Uterus (tissue), 3 donors: ENCODE measurements at regions not wholly inside any gene's neighbourhood (a gene's known extent, or its start where the extent isn't known, plus 50 kb on each side); places are given as distances from the start of the nearest gene placed in this dataset.
"Not testable (repeated sequence)": the region's sequence is repeated elsewhere in the genome, so short reads cannot be mapped to it uniquely, and the experiment has no call there.

Source experiments
- DNase-seq, 2 donors: peaks; one replicate each; pipeline ENCODE4 v3.0.0-alpha.2; 2019 to 2020
- H3K27ac ChIP-seq, 2 donors: fragments of 200-600 bp; sonication (generic); 1 replicate in 1 of 2; 2 replicates in 1 of 2; pipeline ENCODE4 v1.5.1; 2016 to 2018
- H3K27me3 ChIP-seq, 2 donors: fragments of 200-600 bp; sonication (generic); one replicate each; pipeline ENCODE4 v1.5.1; 2018 to 2019; ENCODE audit warnings: control low read depth in 1 of 2
- H3K36me3 ChIP-seq, 2 donors: fragments of 200-600 bp; sonication (generic); one replicate each; pipeline ENCODE4 v1.5.1; 2019; ENCODE audit warnings: control low read depth in 1 of 2
- H3K4me1 ChIP-seq, 2 donors: fragments of 200-600 bp; sonication (generic); one replicate each; pipeline ENCODE4 v1.5.1; 2018 to 2019; ENCODE audit warnings: control low read depth in 1 of 2
- H3K4me3 ChIP-seq, 2 donors: fragments of 200-600 bp; sonication (generic); 1 replicate in 1 of 2; 2 replicates in 1 of 2; pipeline ENCODE4 v1.5.1; 2018 to 2019; ENCODE audit warnings: mild to moderate bottlenecking in 1 of 2
- H3K9me3 ChIP-seq, 2 donors: fragments of 200-600 bp; sonication (generic); one replicate each; pipeline ENCODE4 v1.5.1; 2019; ENCODE audit warnings: control low read depth in 1 of 2
- CTCF ChIP-seq, 4 experiments: fragments of 200-600 bp in 2 of 4; fragments of 450-650 bp in 2 of 4; sonication (generic) in 2 of 4; IDR thresholded peaks; one replicate each; pipeline ENCODE4 v1.5.1; 2016 to 2019; ENCODE audit warnings: antibody characterized with exemption in 4 of 4, mild to moderate bottlenecking in 2 of 4, moderate library complexity in 1 of 4
- POLR2A ChIP-seq, 2 donors: fragments of 450-650 bp; IDR thresholded peaks; one replicate each; pipeline ENCODE4 v1.6.1; 2016; ENCODE audit warnings: antibody characterized with exemption in 2 of 2, mild to moderate bottlenecking in 1 of 2, moderate library complexity in 1 of 2
- intact Hi-C: fragments of 100-400 bp; cut with DNase I; formaldehyde crosslinking; loops from one replicate; pipeline ENCODE4 v1.15.1; 2023; ENCODE audit warnings: low total_unique reads
- donor health status: DM: yes; HTN: yes; CAD: no.

GRCh38 chr12:97643924-97644323, 181.3 kb downstream of the RMST start:
- no peaks in the 10 kb centered on the region for H3K9me3 ChIP-seq
- no peak overlapping the region for H3K27ac ChIP-seq
- H3K4me1 ChIP-seq: no peaks in the 10 kb centered on the region
- intact Hi-C loops: no loop called here
- no peaks in the 10 kb centered on the region for H3K27me3 ChIP-seq
- no peak overlapping the region for H3K4me3 ChIP-seq
- no peak for DNase-seq
- H3K36me3 ChIP-seq: no peaks in the 10 kb centered on the region
- TF ChIP-seq CTCF (IDR thresholded peaks at IDR 0.05): no peak
- no peak for TF ChIP-seq POLR2A (IDR thresholded peaks at IDR 0.05)

GRCh38 chr12:97645726-97646125, 183.1 kb downstream of the RMST start:
- no peak for DNase-seq
- Histone ChIP-seq H3K9me3 (no peaks in the 10 kb centered on the region), H3K27ac (no peak overlapping the region), H3K4me1 (no peaks in the 10 kb centered on the region), H3K4me3 (no peak overlapping the region), H3K27me3 (no peaks in the 10 kb centered on the region), H3K36me3 (no peaks in the 10 kb centered on the region)
- TF ChIP-seq POLR2A (IDR thresholded peaks at IDR 0.05) (no peak), CTCF (IDR thresholded peaks at IDR 0.05) (no peak)
- intact Hi-C loops: no loop called here

- Histone ChIP-seq H3K27me3 (no peaks in the 10 kb centered on the region), H3K27ac (no peak overlapping the region), H3K36me3 (no peaks in the 10 kb centered on the region), H3K9me3 (no peaks in the 10 kb centered on the region), H3K4me1 (no peaks in the 10 kb centered on the region), H3K4me3 (no peak overlapping the region)
- intact Hi-C loops: no loop called here
- TF ChIP-seq POLR2A (IDR thresholded peaks at IDR 0.05) (no peak), CTCF (IDR thresholded peaks at IDR 0.05) (no peak)
- DNase-seq: no peak
These were observed 184.5 kb downstream of the RMST start for GRCh38 chr12:97647142-97647541.

- no peak overlapping the region for H3K27ac ChIP-seq
- no peaks in the 10 kb centered on the region for H3K27me3 ChIP-seq
- TF ChIP-seq CTCF (IDR thresholded peaks at IDR 0.05): no peak
- no peak for TF ChIP-seq POLR2A (IDR thresholded peaks at IDR 0.05)
- no peaks in the 10 kb centered on the region for H3K4me1 ChIP-seq
- H3K36me3 ChIP-seq: no peaks in the 10 kb centered on the region
- intact Hi-C loops: no loop called here
- H3K4me3 ChIP-seq: no peak overlapping the region
- H3K9me3 ChIP-seq: no peaks in the 10 kb centered on the region
- no peak for DNase-seq
These were observed 187.6 kb downstream of the RMST start for GRCh38 chr12:97650242-97650641.

- H3K9me3 ChIP-seq, H3K36me3 ChIP-seq, intact Hi-C loops, DNase-seq, H3K4me1 ChIP-seq, H3K4me3 ChIP-seq, H3K27me3 ChIP-seq, H3K27ac ChIP-seq: not testable (repeated sequence)
These were observed 193.9 kb downstream of the RMST start for GRCh38 chr12:97656548-97656947.

GRCh38 chr12:97659117-97659880, 196.7 kb downstream of the RMST start:
- Histone ChIP-seq H3K4me3 (no peak overlapping the region), H3K9me3 (no peaks in the 10 kb centered on the region), H3K27me3 (no peaks in the 10 kb centered on the region), H3K27ac (no peak overlapping the region), H3K4me1 (no peaks in the 10 kb centered on the region), H3K36me3 (no peaks in the 10 kb centered on the region)
- TF ChIP-seq POLR2A (IDR thresholded peaks at IDR 0.05) (no peak), CTCF (IDR thresholded peaks at IDR 0.05) (no peak)
- DNase-seq: no peak
- intact Hi-C loops: no loop called here
